ENCODE measurements at regions not wholly inside any gene's neighbourhood (a gene's known extent, or its start where the extent isn't known, plus 50 kb on each side); places are given as distances from the start of the nearest gene placed in this dataset.

GRCh38 chr4:186936496-186937375 lies 213.1 kb upstream of the FAT1 start:
- no peak for DNase-seq

GRCh38 chr4:186939226-186939625 lies 215.6 kb upstream of the FAT1 start:
- DNase-seq: no peak

- peak in 1 of 3 donors; percentile 12 for DNase-seq
These were observed 216.1 kb upstream of the FAT1 start for GRCh38 chr4:186939766-186940165.

- DNase-seq: no peak
These were observed 216.8 kb upstream of the FAT1 start for GRCh38 chr4:186940476-186940875.

GRCh38 chr4:186942758-186943377 lies 219.2 kb upstream of the FAT1 start:
- DNase-seq: no peak

GRCh38 chr4:186943411-186943810 lies 219.8 kb upstream of the FAT1 start:
- DNase-seq: no peak

GRCh38 chr4:186946136-186946535 lies 222.5 kb upstream of the FAT1 start:
- DNase-seq: no peak

- DNase-seq: no peak
These were observed 223.1 kb upstream of the FAT1 start for GRCh38 chr4:186946682-186947294.

- DNase-seq: peak in 1 of 3 donors; percentile 10
These were observed 224.9 kb upstream of the FAT1 start for GRCh38 chr4:186948361-186949242.

- no peak for DNase-seq
These were observed 226.2 kb upstream of the FAT1 start for GRCh38 chr4:186949847-186950246.

- DNase-seq: no peak
These were observed 229.1 kb upstream of the FAT1 start for GRCh38 chr4:186952709-186953108.

- DNase-seq: peak in 1 of 3 donors; percentile 2
These were observed 230.1 kb upstream of the FAT1 start for GRCh38 chr4:186953599-186954260.

GRCh38 chr4:186954509-186954908 lies 230.9 kb upstream of the FAT1 start:
- DNase-seq: peak in 1 of 3 donors; percentile 14

GRCh38 chr4:186954956-186955355 lies 231.3 kb upstream of the FAT1 start:
- no peak for DNase-seq

GRCh38 chr4:186957952-186958555 lies 234.4 kb upstream of the FAT1 start:
- no peak for DNase-seq

GRCh38 chr4:186958726-186959350 lies 235.2 kb upstream of the FAT1 start:
- DNase-seq: no peak

GRCh38 chr4:186979961-186980745 lies 256.5 kb upstream of the FAT1 start:
- peak in 1 of 3 donors; percentile 1 for DNase-seq

GRCh38 chr4:186981161-186981560 lies 257.5 kb upstream of the FAT1 start:
- DNase-seq: no peak

- no peak for DNase-seq
These were observed 258.5 kb upstream of the FAT1 start for GRCh38 chr4:186982160-186982559.

GRCh38 chr4:186984105-186984644 lies 260.5 kb upstream of the FAT1 start:
- no peak for DNase-seq

Measured in suppressor macrophage treated with lipopolysaccharide for 1 hour (primary cell).